Esophagus (tissue), 2 donors: ENCODE measurements at regions not wholly inside any gene's neighbourhood (a gene's known extent, or its start where the extent isn't known, plus 50 kb on each side); places are given as distances from the start of the nearest gene placed in this dataset.
"Not testable (repeated sequence)": the region's sequence is repeated elsewhere in the genome, so short reads cannot be mapped to it uniquely, and the experiment has no call there.

ENCODE experiments used
- H3K27ac ChIP-seq, 2 donors: one replicate each; pipeline ENCODE4 v1.5.1; 2013; ENCODE audit warnings: low read depth in 2 of 2, mild to moderate bottlenecking in 2 of 2, inconsistent platforms in 1 of 2, low read length in 1 of 2, moderate library complexity in 1 of 2
- H3K27me3 ChIP-seq, 2 donors: one replicate each; pipeline ENCODE4 v1.6.1; 2013; ENCODE audit warnings: low read length in 2 of 2, control low read depth in 1 of 2, mild to moderate bottlenecking in 1 of 2; ENCODE audit not compliant: insufficient read depth in 2 of 2, control insufficient read depth in 1 of 2
- H3K36me3 ChIP-seq, 2 donors: one replicate each; pipeline ENCODE4 v1.6.1; 2013; ENCODE audit warnings: low read length in 1 of 2; ENCODE audit not compliant: control insufficient read depth in 2 of 2, insufficient read depth in 2 of 2
- H3K4me1 ChIP-seq, 2 donors: one replicate each; pipeline ENCODE4 v1.6.1; 2013; ENCODE audit warnings: low read length in 1 of 2; ENCODE audit not compliant: control insufficient read depth in 2 of 2, insufficient read depth in 2 of 2
- H3K4me3 ChIP-seq, 2 donors: one replicate each; pipeline ENCODE4 v1.5.1; 2013; ENCODE audit warnings: low read length in 2 of 2, mild to moderate bottlenecking in 2 of 2, low read depth in 1 of 2, moderate library complexity in 1 of 2
- H3K9me3 ChIP-seq, 2 donors: one replicate each; pipeline ENCODE4 v1.6.1; 2013; ENCODE audit warnings: mild to moderate bottlenecking in 2 of 2, low read depth in 1 of 2, low read length in 1 of 2, moderate library complexity in 1 of 2; ENCODE audit not compliant: control insufficient read depth in 2 of 2, insufficient read depth in 1 of 2
- WGBS, 2 donors: extraction: QIAGEN DNeasy Blood & Tissue Kit; methylation state at CpG; one replicate each; pipeline ENCODE4 v1.1.7; 2013; 5-methylcytosine and 5-hydroxymethylcytosine counted together
- donor health status: healthy with polysubstance abuse.
- donor health status: Bipolar disorder and iron deficiency.

- not testable (repeated sequence) for H3K27me3 ChIP-seq, H3K36me3 ChIP-seq, H3K4me3 ChIP-seq, H3K9me3 ChIP-seq, H3K27ac ChIP-seq, H3K4me1 ChIP-seq
- WGBS, 2 donors = 50 to 72% methylated on average over 1 of the region's 1 CpG
Measured at GRCh38 chr3:10649463-10649862, 144.1 kb upstream of the ATP2B2 start.

- Histone ChIP-seq H3K27ac (no peak overlapping the region), H3K36me3 (no peaks in the 10 kb centered on the region), H3K27me3 (no peaks in the 10 kb centered on the region), H3K4me1 (no peaks in the 10 kb centered on the region), H3K9me3 (peaks cover 0 to 2% of the 10 kb centered on the region in 2 donors), H3K4me3 (no peak overlapping the region)
Measured at GRCh38 chr3:10651506-10651905, 146.1 kb upstream of the ATP2B2 start.

- H3K4me3 ChIP-seq = no peak overlapping the region
- H3K27me3 ChIP-seq = no peaks in the 10 kb centered on the region
- 64 to 66% methylated on average over 4 of the region's 4 CpGs for WGBS, 2 donors
Measured at GRCh38 chr3:10653241-10653640, 147.9 kb upstream of the ATP2B2 start.

GRCh38 chr3:10653866-10654611 is 148.7 kb upstream of the ATP2B2 start:
- Histone ChIP-seq H3K27me3 (no peaks in the 10 kb centered on the region), H3K27ac (no peak overlapping the region), H3K9me3 (peaks cover 0 to 2% of the 10 kb centered on the region in 2 donors), H3K4me1 (no peaks in the 10 kb centered on the region), H3K4me3 (no peak overlapping the region), H3K36me3 (no peaks in the 10 kb centered on the region)
- WGBS, 2 donors = 71 to 75% methylated on average over 8 of the region's 8 CpGs

More at GRCh38 chr3:10653241-10653640, 147.9 kb upstream of the ATP2B2 start:
- H3K4me1 ChIP-seq = no peaks in the 10 kb centered on the region
- H3K36me3 ChIP-seq = no peaks in the 10 kb centered on the region
- H3K27ac ChIP-seq = no peak overlapping the region
- peaks cover 0 to 2% of the 10 kb centered on the region in 2 donors for H3K9me3 ChIP-seq

GRCh38 chr3:10655105-10655504 is 149.7 kb upstream of the ATP2B2 start:
- Histone ChIP-seq H3K4me3 (no peak overlapping the region), H3K36me3 (no peaks in the 10 kb centered on the region), H3K27me3 (no peaks in the 10 kb centered on the region), H3K9me3 (no peaks in the 10 kb centered on the region), H3K4me1 (no peaks in the 10 kb centered on the region), H3K27ac (no peak overlapping the region)
- WGBS, 2 donors = 50 to 59% methylated on average over 3 of the region's 3 CpGs

GRCh38 chr3:10657339-10657738 is 152.0 kb upstream of the ATP2B2 start:
- H3K36me3 ChIP-seq, H3K27me3 ChIP-seq, H3K9me3 ChIP-seq, H3K4me3 ChIP-seq, H3K27ac ChIP-seq, H3K4me1 ChIP-seq: not testable (repeated sequence)
- WGBS, 2 donors = 33 to 43% methylated on average over 4 to 5 of the region's 5 CpGs

- Histone ChIP-seq H3K36me3 (no peaks in the 10 kb centered on the region), H3K27ac (no peak overlapping the region), H3K9me3 (no peaks in the 10 kb centered on the region), H3K4me3 (no peak overlapping the region), H3K4me1 (no peaks in the 10 kb centered on the region), H3K27me3 (peaks cover 0 to 2% of the 10 kb centered on the region in 2 donors)
- WGBS, 2 donors = 55 to 79% methylated on average over 1 of the region's 1 CpG
Measured at GRCh38 chr3:10665592-10665991, 150.4 kb upstream of the SLC6A11 start.

- H3K36me3 ChIP-seq = no peaks in the 10 kb centered on the region
- H3K27ac ChIP-seq = no peak overlapping the region
- H3K4me3 ChIP-seq = no peak overlapping the region
- 16 to 19% methylated on average over 6 of the region's 6 CpGs for WGBS, 2 donors
- H3K4me1 ChIP-seq = no peaks in the 10 kb centered on the region
- H3K27me3 ChIP-seq = peaks cover 0 to 2% of the 10 kb centered on the region in 2 donors
- H3K9me3 ChIP-seq = no peaks in the 10 kb centered on the region
Measured at GRCh38 chr3:10666621-10667020, 149.4 kb upstream of the SLC6A11 start.

- no peaks in the 10 kb centered on the region for H3K36me3 ChIP-seq
- no peaks in the 10 kb centered on the region for H3K4me1 ChIP-seq
- no peak overlapping the region for H3K4me3 ChIP-seq
- no peaks in the 10 kb centered on the region for H3K9me3 ChIP-seq
- peaks cover 0 to 2% of the 10 kb centered on the region in 2 donors for H3K27me3 ChIP-seq
- H3K27ac ChIP-seq = no peak overlapping the region
- WGBS, 2 donors = 70 to 72% methylated on average over 8 of the region's 8 CpGs
Measured at GRCh38 chr3:10667269-10667668, 148.8 kb upstream of the SLC6A11 start.

- Histone ChIP-seq H3K4me3 (no peak overlapping the region), H3K9me3 (no peaks in the 10 kb centered on the region), H3K27ac (no peak overlapping the region), H3K36me3 (no peaks in the 10 kb centered on the region), H3K4me1 (no peaks in the 10 kb centered on the region), H3K27me3 (peaks cover 0 to 2% of the 10 kb centered on the region in 2 donors)
- 67 to 70% methylated on average over 14 of the region's 14 CpGs for WGBS, 2 donors
Measured at GRCh38 chr3:10667901-10668476, 148.0 kb upstream of the SLC6A11 start.
